ENCODE measurements at regions not wholly inside any gene's neighbourhood (a gene's known extent, or its start where the extent isn't known, plus 50 kb on each side); places are given as distances from the start of the nearest gene placed in this dataset.
"Not testable (repeated sequence)": the region's sequence is repeated elsewhere in the genome, so short reads cannot be mapped to it uniquely, and the experiment has no call there.

GRCh38 chr6:105874835-105875626 is 211.1 kb upstream of the PRDM1 start:
- no peak for DNase-seq

- no peak for DNase-seq
Observed at GRCh38 chr6:105873799-105874198, 212.3 kb upstream of the PRDM1 start.

GRCh38 chr6:105873211-105873704 is 212.9 kb upstream of the PRDM1 start:
- DNase-seq: no peak

- DNase-seq: no peak
Observed at GRCh38 chr6:105872249-105872648, 213.9 kb upstream of the PRDM1 start.

- no peak for DNase-seq
Observed at GRCh38 chr6:105871542-105871941, 214.6 kb upstream of the PRDM1 start.

- no peak for DNase-seq
Observed at GRCh38 chr6:105869835-105870440, 216.2 kb upstream of the PRDM1 start.

- no peak for DNase-seq
Observed at GRCh38 chr6:105868823-105869460, 217.2 kb upstream of the PRDM1 start.

- DNase-seq: no peak
Observed at GRCh38 chr6:105867821-105868220, 218.3 kb upstream of the PRDM1 start.

GRCh38 chr6:105867277-105867676 is 218.9 kb upstream of the PRDM1 start:
- DNase-seq: no peak

GRCh38 chr6:105862936-105863607 is 223.1 kb upstream of the PRDM1 start:
- no peak for DNase-seq

GRCh38 chr6:105860927-105861326 is 225.2 kb upstream of the PRDM1 start:
- DNase-seq: not testable (repeated sequence)

GRCh38 chr6:105859457-105859856 is 226.7 kb upstream of the PRDM1 start:
- DNase-seq: no peak

GRCh38 chr6:105858639-105859038 is 227.5 kb upstream of the PRDM1 start:
- not testable (repeated sequence) for DNase-seq

- DNase-seq: no peak
Observed at GRCh38 chr6:105855433-105855832, 230.7 kb upstream of the PRDM1 start.

- DNase-seq: not testable (repeated sequence)
Observed at GRCh38 chr6:105853979-105854378, 232.2 kb upstream of the PRDM1 start.

- no peak for DNase-seq
Observed at GRCh38 chr6:105851606-105852005, 234.5 kb upstream of the PRDM1 start.

- DNase-seq: no peak
Observed at GRCh38 chr6:105851113-105851580, 235.0 kb upstream of the PRDM1 start.

- no peak for DNase-seq
Observed at GRCh38 chr6:105850261-105851112, 235.6 kb upstream of the PRDM1 start.

GRCh38 chr6:105849746-105850145 is 236.4 kb upstream of the PRDM1 start:
- no peak for DNase-seq

GRCh38 chr6:105847433-105847832 is 238.7 kb upstream of the PRDM1 start:
- no peak for DNase-seq

- DNase-seq: no peak
Observed at GRCh38 chr6:105844275-105844883, 241.8 kb upstream of the PRDM1 start.

- no peak for DNase-seq
Observed at GRCh38 chr6:105839266-105839665, 246.9 kb upstream of the PRDM1 start.
